Panc1 (cell line): ENCODE measurements at regions not wholly inside any gene's neighbourhood (a gene's known extent, or its start where the extent isn't known, plus 50 kb on each side); places are given as distances from the start of the nearest gene placed in this dataset.

ENCODE experiments used
- POLR2AphosphoS5 ChIP-seq: IDR thresholded peaks from 2 replicates; pipeline ENCODE4 v1.6.1; 2012; ENCODE audit warnings: mild to moderate bottlenecking, low read depth, low read length, moderate library complexity
- SIN3A ChIP-seq: IDR thresholded peaks from 2 replicates; pipeline ENCODE4 v1.6.1; 2012; ENCODE audit warnings: low read depth, mild to moderate bottlenecking, low read length, moderate library complexity, borderline replicate concordance; ENCODE audit not compliant: insufficient read depth
- TCF7L2 ChIP-seq: IDR thresholded peaks from 2 replicates; pipeline ENCODE4 v1.6.1; 2011; ENCODE audit warnings: mild to moderate bottlenecking, low read depth, low read length, inconsistent platforms
- TF ChIP-seq, protein P1 (sequence below): fragments of 450-650 bp; IDR thresholded peaks from 2 replicates; pipeline ENCODE4 v1.5.1; 2017; ENCODE audit warnings: mild to moderate bottlenecking
- TF ChIP-seq, protein P2 (sequence below), 2 experiments: IDR thresholded peaks; 2 replicates each; pipeline ENCODE4 v1.6.1; 2011 to 2012; ENCODE audit warnings: low read depth in 2 of 2, control low read depth in 1 of 2, low read length in 1 of 2, mild to moderate bottlenecking in 1 of 2, moderate library complexity in 1 of 2; ENCODE audit not compliant: insufficient read depth in 1 of 2

DNA sequence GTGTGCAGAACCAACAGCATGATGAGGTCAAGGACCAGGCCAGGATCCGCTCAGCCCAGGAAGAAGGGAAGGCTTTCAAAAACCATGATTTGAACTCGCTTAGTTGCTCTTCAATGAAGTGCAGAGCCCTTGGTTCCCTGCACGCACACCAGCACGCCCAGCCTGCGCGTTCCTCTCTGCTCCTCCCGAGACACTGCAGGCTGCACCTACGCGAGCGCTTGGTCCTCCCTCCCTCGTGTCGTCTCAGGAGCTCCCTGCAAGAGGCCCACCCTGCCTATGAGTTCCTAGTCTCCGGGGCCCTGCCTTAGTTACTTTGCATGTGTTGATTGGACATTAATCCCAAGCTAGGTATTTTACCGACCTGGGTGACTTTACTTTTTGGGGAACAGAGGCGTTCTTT lies 132.9 kb upstream of the TNRC6C start:
- TF ChIP-seq, protein P1, sequence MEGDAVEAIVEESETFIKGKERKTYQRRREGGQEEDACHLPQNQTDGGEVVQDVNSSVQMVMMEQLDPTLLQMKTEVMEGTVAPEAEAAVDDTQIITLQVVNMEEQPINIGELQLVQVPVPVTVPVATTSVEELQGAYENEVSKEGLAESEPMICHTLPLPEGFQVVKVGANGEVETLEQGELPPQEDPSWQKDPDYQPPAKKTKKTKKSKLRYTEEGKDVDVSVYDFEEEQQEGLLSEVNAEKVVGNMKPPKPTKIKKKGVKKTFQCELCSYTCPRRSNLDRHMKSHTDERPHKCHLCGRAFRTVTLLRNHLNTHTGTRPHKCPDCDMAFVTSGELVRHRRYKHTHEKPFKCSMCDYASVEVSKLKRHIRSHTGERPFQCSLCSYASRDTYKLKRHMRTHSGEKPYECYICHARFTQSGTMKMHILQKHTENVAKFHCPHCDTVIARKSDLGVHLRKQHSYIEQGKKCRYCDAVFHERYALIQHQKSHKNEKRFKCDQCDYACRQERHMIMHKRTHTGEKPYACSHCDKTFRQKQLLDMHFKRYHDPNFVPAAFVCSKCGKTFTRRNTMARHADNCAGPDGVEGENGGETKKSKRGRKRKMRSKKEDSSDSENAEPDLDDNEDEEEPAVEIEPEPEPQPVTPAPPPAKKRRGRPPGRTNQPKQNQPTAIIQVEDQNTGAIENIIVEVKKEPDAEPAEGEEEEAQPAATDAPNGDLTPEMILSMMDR, result no peak
- no peak for TF ChIP-seq TCF7L2
- TF ChIP-seq, protein P2, sequence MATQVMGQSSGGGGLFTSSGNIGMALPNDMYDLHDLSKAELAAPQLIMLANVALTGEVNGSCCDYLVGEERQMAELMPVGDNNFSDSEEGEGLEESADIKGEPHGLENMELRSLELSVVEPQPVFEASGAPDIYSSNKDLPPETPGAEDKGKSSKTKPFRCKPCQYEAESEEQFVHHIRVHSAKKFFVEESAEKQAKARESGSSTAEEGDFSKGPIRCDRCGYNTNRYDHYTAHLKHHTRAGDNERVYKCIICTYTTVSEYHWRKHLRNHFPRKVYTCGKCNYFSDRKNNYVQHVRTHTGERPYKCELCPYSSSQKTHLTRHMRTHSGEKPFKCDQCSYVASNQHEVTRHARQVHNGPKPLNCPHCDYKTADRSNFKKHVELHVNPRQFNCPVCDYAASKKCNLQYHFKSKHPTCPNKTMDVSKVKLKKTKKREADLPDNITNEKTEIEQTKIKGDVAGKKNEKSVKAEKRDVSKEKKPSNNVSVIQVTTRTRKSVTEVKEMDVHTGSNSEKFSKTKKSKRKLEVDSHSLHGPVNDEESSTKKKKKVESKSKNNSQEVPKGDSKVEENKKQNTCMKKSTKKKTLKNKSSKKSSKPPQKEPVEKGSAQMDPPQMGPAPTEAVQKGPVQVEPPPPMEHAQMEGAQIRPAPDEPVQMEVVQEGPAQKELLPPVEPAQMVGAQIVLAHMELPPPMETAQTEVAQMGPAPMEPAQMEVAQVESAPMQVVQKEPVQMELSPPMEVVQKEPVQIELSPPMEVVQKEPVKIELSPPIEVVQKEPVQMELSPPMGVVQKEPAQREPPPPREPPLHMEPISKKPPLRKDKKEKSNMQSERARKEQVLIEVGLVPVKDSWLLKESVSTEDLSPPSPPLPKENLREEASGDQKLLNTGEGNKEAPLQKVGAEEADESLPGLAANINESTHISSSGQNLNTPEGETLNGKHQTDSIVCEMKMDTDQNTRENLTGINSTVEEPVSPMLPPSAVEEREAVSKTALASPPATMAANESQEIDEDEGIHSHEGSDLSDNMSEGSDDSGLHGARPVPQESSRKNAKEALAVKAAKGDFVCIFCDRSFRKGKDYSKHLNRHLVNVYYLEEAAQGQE (IDR thresholded peaks at IDR 0.05; ENCODE audit: insufficient read depth in 1 of 2, low read depth in 2 of 2, low read length in 1 of 2), result no peak
- no peak for TF ChIP-seq POLR2AphosphoS5
- no peak for TF ChIP-seq SIN3A
